KOPT-K1 (cell line): ENCODE measurements at regions not wholly inside any gene's neighbourhood (a gene's known extent, or its start where the extent isn't known, plus 50 kb on each side); places are given as distances from the start of the nearest gene placed in this dataset.

Experiments used
- H3K27ac ChIP-seq: fragments of 200-600 bp; sonication (generic); 2 replicates; pipeline ENCODE4 v1.5.1; 2016; ENCODE audit warnings: antibody characterized with exemption, mild to moderate bottlenecking, low read depth, low read length; ENCODE audit not compliant: poor library complexity, severe bottlenecking
- H3K36me3 ChIP-seq: fragments of 200-600 bp; sonication (generic); 2 replicates; pipeline ENCODE4 v1.5.1; 2017; ENCODE audit warnings: antibody characterized with exemption, mild to moderate bottlenecking, low read length, moderate library complexity; ENCODE audit not compliant: insufficient read depth
- H3K9me3 ChIP-seq: fragments of 200-600 bp; sonication (generic); 2 replicates; pipeline ENCODE4 v1.5.1; 2017; ENCODE audit warnings: antibody characterized with exemption, low read length, mild to moderate bottlenecking; ENCODE audit not compliant: insufficient read depth, poor library complexity, severe bottlenecking

GRCh38 chr9:81264516-81264915, 424.8 kb downstream of the TLE1 start:
- Histone ChIP-seq H3K27ac (no peak overlapping the region), H3K36me3 (no peaks in the 10 kb centered on the region)

DNA sequence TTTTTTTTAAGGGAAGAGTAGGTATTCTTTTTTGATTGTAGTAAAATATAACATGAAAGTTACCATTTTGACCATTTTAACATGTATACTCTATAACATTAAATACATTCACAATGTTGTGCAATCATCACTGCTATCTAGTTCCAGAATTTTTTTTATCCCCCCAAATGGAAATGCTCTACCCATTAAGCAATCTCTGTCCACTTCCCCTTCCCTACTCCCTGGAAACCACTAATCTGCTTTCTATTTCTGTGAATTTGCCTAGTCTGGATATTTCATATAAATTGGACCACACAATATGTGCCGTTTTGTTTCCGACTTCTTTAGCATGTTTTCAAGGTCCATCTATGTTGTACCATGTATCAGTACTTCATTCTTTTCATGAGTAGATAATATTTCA, 429.5 kb downstream of the TLE1 start:
- Histone ChIP-seq H3K27ac (no peak overlapping the region), H3K36me3 (no peaks in the 10 kb centered on the region), H3K9me3 (no peaks in the 10 kb centered on the region)

More at GRCh38 chr9:81264516-81264915, 424.8 kb downstream of the TLE1 start:
- H3K9me3 ChIP-seq, result no peaks in the 10 kb centered on the region

DNA sequence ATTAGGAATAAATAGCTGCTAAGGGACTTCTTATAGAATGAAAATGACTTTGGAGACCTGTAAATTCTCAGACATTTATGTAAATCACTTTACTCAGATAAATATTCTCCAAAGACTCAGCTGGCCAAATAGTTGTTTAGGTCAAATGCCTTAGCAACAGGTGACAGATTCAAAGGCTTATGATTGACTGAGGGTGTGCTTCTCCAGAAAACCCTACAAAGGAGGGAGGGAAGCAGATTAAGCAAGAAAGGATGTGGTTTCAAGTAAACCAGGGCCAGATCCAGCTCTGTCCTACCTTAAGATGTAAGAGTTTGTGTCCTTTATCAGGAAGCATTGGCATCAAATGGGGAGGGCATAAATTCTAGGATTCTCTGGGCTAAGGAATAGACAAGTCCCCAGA, 433.0 kb downstream of the TLE1 start:
- Histone ChIP-seq H3K36me3 (no peaks in the 10 kb centered on the region), H3K27ac (no peak overlapping the region), H3K9me3 (no peaks in the 10 kb centered on the region)

- Histone ChIP-seq H3K27ac (no peak overlapping the region), H3K9me3 (no peaks in the 10 kb centered on the region), H3K36me3 (no peaks in the 10 kb centered on the region)
Observed at GRCh38 chr9:81250606-81251005, 438.7 kb downstream of the TLE1 start.

DNA sequence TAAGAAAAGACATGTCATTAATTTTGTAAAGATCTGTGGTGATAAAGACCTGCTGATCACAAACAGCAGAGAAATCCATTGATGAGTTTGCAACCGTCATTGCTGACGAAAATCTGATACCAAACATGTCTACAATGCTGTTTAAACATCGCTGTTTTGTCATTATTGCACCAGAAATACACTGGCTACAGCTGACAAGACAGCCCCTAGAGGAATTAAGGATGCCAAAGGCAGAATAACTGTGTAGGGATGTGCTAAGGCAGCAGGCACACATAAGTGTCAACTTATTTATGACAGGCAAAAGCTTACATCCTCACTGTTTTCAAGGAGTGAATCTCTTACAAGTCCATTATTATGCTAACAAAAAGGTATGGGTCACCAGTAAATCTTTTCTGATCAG, 439.3 kb downstream of the TLE1 start:
- no peak overlapping the region for H3K27ac ChIP-seq
- H3K9me3 ChIP-seq, result no peaks in the 10 kb centered on the region
- H3K36me3 ChIP-seq, result no peaks in the 10 kb centered on the region

DNA sequence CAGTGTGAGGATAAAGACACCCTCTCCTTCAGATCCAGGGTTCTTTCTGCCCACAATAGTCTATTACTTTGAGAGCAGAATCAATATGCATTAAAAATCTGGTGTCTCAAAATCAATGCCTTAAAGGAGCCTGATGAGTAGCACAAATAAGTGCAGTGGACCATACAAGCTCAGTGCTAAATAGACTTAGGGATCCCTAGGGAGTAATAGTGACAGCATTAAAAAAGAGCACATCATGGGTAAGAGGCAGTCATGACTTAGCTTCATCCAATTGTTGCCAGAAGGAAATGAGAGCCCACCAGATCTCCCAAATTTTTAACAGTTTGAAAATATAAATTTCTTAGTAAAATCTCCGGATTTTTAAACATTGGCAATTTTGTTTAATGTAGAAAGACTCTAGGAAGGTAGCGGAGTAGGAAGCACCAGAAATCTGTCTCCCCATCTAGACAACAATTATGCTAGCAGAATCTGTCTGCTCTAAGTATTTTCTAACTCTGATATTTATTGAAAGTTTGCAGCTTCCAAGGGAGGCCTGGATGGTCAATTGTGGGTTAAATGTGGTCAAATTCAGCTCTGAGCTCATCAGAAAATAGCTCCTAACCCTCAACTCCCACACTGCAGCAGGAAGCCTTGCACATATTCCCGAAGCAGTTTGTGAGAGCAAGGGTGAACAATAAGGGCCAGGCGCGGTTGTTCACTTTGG, 443.9 kb downstream of the TLE1 start:
- Histone ChIP-seq H3K36me3 (no peaks in the 10 kb centered on the region), H3K9me3 (no peaks in the 10 kb centered on the region)

DNA sequence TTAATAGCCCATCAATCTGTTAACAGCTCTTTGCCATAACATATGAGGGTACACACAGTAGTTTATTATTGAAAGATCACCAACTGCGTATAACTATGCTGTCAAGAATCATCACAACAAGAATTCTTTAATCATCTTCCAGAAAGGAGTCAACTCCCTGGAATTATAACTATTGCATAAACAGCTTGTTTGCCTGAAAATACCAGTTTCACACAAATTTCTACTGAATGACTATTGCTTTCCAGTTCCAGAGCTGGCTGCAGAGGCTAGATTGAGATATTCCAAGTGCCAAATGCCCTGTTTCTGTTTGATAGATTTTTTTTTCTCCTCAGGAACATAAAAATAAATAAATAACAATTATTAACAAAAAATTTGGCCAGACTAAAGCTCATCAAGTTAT, 444.7 kb downstream of the TLE1 start:
- Histone ChIP-seq H3K36me3 (no peaks in the 10 kb centered on the region), H3K9me3 (no peaks in the 10 kb centered on the region), H3K27ac (no peak overlapping the region)

More for the DNA sequence above, 443.9 kb downstream of the TLE1 start:
- H3K27ac ChIP-seq, result no peak overlapping the region

DNA sequence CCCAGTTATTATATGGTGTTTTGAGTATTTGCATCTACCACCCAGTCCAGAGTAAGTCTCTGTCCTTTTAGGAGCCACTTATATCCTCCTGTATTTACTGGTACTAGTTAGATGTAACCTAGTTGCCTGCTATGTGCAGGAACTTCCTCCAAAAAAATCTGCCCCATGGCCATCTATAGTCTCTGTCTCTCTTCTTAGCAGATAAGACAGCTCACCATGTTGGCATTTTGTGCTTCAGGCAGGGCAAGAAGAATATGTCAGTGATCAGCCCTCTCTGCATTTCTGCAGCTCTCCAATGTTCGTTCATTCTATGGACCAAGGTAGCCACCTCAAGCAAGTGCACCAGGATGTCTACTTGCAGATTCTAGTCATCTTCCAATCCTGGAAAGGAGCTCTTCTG, 446.5 kb downstream of the TLE1 start:
- Histone ChIP-seq H3K9me3 (no peaks in the 10 kb centered on the region), H3K36me3 (no peaks in the 10 kb centered on the region), H3K27ac (no peak overlapping the region)

DNA sequence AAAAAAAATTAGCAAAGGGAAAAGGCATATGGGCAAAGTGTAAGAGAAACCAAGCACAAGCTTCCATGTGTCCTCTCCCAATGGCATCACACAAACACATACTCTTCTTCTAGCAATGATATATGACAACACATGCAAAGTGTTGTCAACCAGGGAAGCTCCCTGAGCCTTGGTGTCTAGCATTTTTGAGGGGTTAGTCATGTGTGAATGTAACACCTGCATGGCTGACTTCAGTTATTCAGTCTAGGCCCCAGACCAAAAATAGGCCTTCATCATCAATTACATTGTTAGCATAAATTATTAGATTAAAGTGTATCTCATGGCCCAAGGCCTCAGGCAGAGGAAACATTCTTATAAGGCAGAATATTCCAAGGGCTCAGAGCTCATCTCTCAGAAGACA, 450.0 kb downstream of the TLE1 start:
- Histone ChIP-seq H3K36me3 (no peaks in the 10 kb centered on the region), H3K27ac (no peak overlapping the region), H3K9me3 (no peaks in the 10 kb centered on the region)

DNA sequence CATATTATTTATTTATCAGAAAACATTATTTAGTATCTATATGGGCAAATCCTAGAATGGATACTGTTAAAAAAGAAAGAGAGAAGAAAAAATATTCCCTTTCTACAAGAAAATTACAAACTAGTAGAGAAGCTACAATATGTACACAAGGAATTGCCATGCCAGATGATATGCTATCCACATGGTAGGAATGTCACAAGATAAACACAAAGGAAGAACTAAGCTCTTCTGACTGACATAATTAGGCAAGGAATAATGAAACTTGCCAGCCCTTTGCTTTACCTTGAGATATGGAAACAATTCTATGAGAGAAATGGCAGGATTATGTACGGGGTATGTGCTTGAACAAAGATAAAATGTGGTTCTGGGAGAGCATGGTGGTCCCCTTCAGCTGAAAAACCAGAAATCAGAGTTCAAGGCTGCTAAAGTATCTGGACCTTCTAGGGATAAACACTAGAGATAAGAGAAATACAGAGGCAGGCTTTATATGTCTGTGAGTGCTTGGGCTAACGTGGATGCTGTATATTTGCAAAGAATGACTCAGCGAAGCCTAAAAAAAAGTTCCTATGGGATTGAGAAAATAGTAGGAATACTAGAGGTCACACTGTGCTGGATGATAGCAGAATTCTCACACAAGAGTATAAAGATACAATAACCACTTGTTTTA, 451.6 kb downstream of the TLE1 start:
- Histone ChIP-seq H3K36me3 (no peaks in the 10 kb centered on the region), H3K27ac (no peak overlapping the region), H3K9me3 (no peaks in the 10 kb centered on the region)

DNA sequence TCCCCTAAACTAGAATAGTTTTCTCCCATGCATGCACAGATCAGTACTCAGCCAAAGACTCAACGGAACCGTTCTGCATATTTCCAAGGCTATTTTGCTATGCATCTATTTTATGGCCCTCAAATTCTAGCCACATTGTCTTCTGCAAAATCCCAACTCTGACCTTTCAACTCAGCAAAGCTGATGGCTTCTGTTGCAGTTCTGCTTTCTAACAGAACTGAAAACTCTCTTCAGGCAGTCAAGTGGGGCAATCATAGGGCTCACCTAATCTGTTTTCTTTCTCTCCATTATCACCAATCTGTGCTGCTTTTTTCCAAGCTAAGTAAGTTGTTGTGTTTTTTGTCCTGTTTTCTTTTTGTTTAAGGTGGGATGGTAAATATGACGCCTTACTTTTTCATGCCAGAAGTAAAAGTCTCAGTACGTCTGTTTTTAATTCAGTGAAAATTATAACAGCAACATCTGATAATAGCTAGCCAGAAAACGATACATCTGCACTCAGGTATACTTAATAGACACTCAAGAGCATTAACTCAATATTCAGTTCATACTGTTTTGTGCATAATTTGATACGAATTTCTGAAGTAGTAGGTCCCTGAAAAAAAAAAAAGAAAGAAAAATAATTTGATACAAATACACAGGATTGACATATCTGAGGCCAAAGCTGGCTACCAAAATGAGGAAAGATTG, 454.3 kb downstream of the TLE1 start:
- H3K9me3 ChIP-seq, result no peaks in the 10 kb centered on the region
- H3K36me3 ChIP-seq, result no peaks in the 10 kb centered on the region
- no peak overlapping the region for H3K27ac ChIP-seq

DNA sequence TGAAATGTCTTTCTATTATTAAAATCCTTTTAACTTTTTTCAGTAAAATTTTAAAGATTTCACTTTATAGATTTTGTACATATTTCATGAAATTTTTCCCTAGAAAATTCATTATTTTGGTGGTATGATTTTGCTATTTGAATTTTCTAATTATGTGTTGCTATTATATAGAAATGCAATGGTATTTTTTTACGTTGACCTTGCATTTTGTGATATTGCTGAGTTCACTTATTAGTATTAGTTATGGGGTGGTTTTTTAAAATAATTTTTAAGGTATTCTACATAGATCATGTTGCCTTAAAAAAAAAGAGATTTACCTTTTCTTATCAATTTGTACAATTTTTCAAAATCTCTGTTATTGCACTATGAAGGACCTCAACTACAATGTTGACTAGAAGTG, 458.3 kb downstream of the TLE1 start:
- Histone ChIP-seq H3K27ac (no peak overlapping the region), H3K9me3 (no peaks in the 10 kb centered on the region), H3K36me3 (no peaks in the 10 kb centered on the region)

- H3K9me3 ChIP-seq, result no peaks in the 10 kb centered on the region
- no peak overlapping the region for H3K27ac ChIP-seq
- no peaks in the 10 kb centered on the region for H3K36me3 ChIP-seq
Observed at GRCh38 chr9:81227507-81228245, 461.7 kb downstream of the TLE1 start.

DNA sequence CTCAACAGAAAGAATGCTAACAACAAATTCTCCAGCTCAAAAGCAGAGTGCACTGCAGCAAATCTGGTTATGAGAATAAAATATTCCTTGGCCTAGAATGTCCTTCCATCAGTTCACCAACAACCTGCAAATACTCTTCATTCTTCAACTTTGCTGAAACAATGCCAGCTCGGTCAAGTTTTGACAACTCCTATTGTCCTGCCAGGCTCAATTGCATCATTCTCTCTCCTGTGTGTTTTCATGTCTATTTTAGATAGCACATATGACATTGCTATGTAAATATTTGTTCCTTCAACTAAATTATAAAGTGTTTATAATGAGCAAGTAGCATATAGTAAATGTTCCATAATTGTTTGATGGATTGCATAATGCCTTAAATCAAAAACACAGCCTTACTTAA, 463.8 kb downstream of the TLE1 start:
- no peaks in the 10 kb centered on the region for H3K36me3 ChIP-seq
- no peak overlapping the region for H3K27ac ChIP-seq
- H3K9me3 ChIP-seq, result no peaks in the 10 kb centered on the region
